Type B pancreatic cell (in vitro differentiated cells): ENCODE measurements at regions not wholly inside any gene's neighbourhood (a gene's known extent, or its start where the extent isn't known, plus 50 kb on each side); places are given as distances from the start of the nearest gene placed in this dataset.
A peak's percentile ranks its signal among the peaks of the same experiment; 100 is the strongest.

Experiments
- DNase-seq: peaks from one replicate; pipeline ENCODE4 v3.0.0; 2021; ENCODE audit warnings: mixed read lengths; ENCODE audit not compliant: unreplicated experiment; ENCODE audit errors: extremely low spot score
- H3K27ac Mint-ChIP-seq: 2 replicates; pipeline ENCODE4 v1.8.0; 2021; ENCODE audit warnings: mild to moderate bottlenecking, mixed read lengths
- H3K27me3 Mint-ChIP-seq: 2 replicates; pipeline ENCODE4 v1.8.0; 2021; ENCODE audit warnings: mixed read lengths
- H3K36me3 Mint-ChIP-seq: 2 replicates; pipeline ENCODE4 v1.8.0; 2021; ENCODE audit warnings: mixed read lengths
- H3K4me1 Mint-ChIP-seq: one replicate; pipeline ENCODE4 v1.8.0; 2021; ENCODE audit warnings: mixed read lengths; ENCODE audit not compliant: unreplicated experiment
- H3K4me3 Mint-ChIP-seq: 2 replicates; pipeline ENCODE4 v1.8.0; 2021; ENCODE audit warnings: mild to moderate bottlenecking, mixed read lengths
- H3K9me3 Mint-ChIP-seq: 2 replicates; pipeline ENCODE4 v1.8.0; 2021; ENCODE audit warnings: mixed read lengths
- CTCF ChIP-seq: fragments of 200-600 bp; sonication (generic); conservative IDR thresholded peaks from 2 replicates; pipeline ENCODE4 v1.5.0; 2021; ENCODE audit warnings: antibody characterized with exemption, mild to moderate bottlenecking

- TF ChIP-seq CTCF: no peak
- no peak overlapping the region for H3K27ac Mint-ChIP-seq
- H3K4me1 Mint-ChIP-seq: peaks cover 33% of the 10 kb centered on the region
- H3K9me3 Mint-ChIP-seq: peaks cover 4% of the 10 kb centered on the region
- H3K4me3 Mint-ChIP-seq: no peak overlapping the region
- no peak for DNase-seq
- H3K27me3 Mint-ChIP-seq: peaks cover 5% of the 10 kb centered on the region
- no peaks in the 10 kb centered on the region for H3K36me3 Mint-ChIP-seq
These were observed 401.2 kb upstream of the SULF2 start for GRCh38 chr20:48186447-48186846.

GRCh38 chr20:48184229-48184628, 398.9 kb upstream of the SULF2 start:
- H3K27ac Mint-ChIP-seq: peak overlapping the region; percentile 22
- H3K4me3 Mint-ChIP-seq: no peak overlapping the region
- DNase-seq: no peak
- H3K9me3 Mint-ChIP-seq: peaks cover 10% of the 10 kb centered on the region
- H3K36me3 Mint-ChIP-seq: no peaks in the 10 kb centered on the region
- peaks cover 35% of the 10 kb centered on the region for H3K4me1 Mint-ChIP-seq
- peaks cover 5% of the 10 kb centered on the region for H3K27me3 Mint-ChIP-seq
- no peak for TF ChIP-seq CTCF

GRCh38 chr20:48181261-48181935, 396.1 kb upstream of the SULF2 start:
- peaks cover 42% of the 10 kb centered on the region for H3K4me1 Mint-ChIP-seq
- no peak overlapping the region for H3K4me3 Mint-ChIP-seq
- no peak for DNase-seq
- H3K27ac Mint-ChIP-seq: no peak overlapping the region
- H3K9me3 Mint-ChIP-seq: peaks cover 8% of the 10 kb centered on the region
- TF ChIP-seq CTCF: no peak
- H3K36me3 Mint-ChIP-seq: no peaks in the 10 kb centered on the region
- peaks cover 2% of the 10 kb centered on the region for H3K27me3 Mint-ChIP-seq

- Mint-ChIP-seq H3K27me3 (no peaks in the 10 kb centered on the region), H3K9me3 (peaks cover 6% of the 10 kb centered on the region), H3K36me3 (no peaks in the 10 kb centered on the region), H3K4me3 (no peak overlapping the region), H3K4me1 (peaks cover 46% of the 10 kb centered on the region), H3K27ac (no peak overlapping the region)
- DNase-seq: no peak
- TF ChIP-seq CTCF: no peak
These were observed 395.3 kb upstream of the SULF2 start for GRCh38 chr20:48180618-48181017.

- H3K27ac Mint-ChIP-seq: peak overlapping the region; percentile 32
- DNase-seq: no peak
- H3K27me3 Mint-ChIP-seq: no peaks in the 10 kb centered on the region
- TF ChIP-seq CTCF: no peak
- peak overlapping the region; percentile 24 for H3K4me3 Mint-ChIP-seq
- peaks cover 46% of the 10 kb centered on the region for H3K4me1 Mint-ChIP-seq
- peaks cover 6% of the 10 kb centered on the region for H3K9me3 Mint-ChIP-seq
- no peaks in the 10 kb centered on the region for H3K36me3 Mint-ChIP-seq
These were observed 394.7 kb upstream of the SULF2 start for GRCh38 chr20:48180024-48180423.
